GM18502 (cell line): ENCODE measurements at regions not wholly inside any gene's neighbourhood (a gene's known extent, or its start where the extent isn't known, plus 50 kb on each side); places are given as distances from the start of the nearest gene placed in this dataset.
A peak's percentile ranks its signal among the peaks of the same experiment; 100 is the strongest.

Experiments
- ATAC-seq: cut with Tn5 transposase; IDR thresholded peaks from one replicate; pipeline ENCODE4 v1.9.1; 2021; ENCODE audit warnings: mild to moderate bottlenecking; ENCODE audit not compliant: unreplicated experiment, poor library complexity

DNA sequence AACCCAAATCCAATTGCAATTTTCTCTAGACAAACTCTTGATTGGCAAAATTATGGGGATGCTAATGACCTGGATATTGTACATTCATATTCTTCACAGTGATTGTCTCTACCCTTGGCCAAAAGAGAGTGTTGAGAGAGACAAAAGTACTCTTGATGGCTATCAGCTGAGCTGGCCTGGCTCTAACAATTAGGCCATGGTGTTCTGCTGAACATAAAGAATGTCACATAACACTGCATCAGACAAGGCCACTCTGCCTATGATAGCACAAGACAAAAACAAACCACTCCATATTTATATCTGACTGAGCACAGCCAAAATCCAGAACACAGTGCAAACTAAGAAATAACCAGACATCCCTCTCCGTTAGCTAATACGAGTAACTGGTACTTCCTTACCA, 101.7 kb downstream of the ADAMTS1 start:
- no peak for ATAC-seq

DNA sequence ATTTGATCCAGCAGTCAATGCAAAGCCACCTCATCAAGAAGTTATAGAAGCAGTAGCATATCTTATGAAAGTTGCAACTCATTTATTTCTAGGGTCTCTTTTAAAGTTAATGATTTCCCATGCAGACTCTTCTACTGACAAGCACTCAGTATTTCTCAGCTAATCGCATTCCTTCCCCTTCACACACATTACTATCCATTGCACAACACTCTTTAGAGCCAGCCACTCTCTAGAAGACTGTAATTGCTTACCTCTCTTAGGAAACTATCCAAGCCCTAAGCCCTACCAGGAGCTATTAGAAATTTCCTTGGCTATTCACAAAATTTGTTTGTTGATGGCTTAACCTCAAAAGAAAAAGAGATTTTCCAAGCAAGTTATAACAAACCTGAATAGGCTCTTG, 106.0 kb downstream of the ADAMTS1 start:
- no peak for ATAC-seq

DNA sequence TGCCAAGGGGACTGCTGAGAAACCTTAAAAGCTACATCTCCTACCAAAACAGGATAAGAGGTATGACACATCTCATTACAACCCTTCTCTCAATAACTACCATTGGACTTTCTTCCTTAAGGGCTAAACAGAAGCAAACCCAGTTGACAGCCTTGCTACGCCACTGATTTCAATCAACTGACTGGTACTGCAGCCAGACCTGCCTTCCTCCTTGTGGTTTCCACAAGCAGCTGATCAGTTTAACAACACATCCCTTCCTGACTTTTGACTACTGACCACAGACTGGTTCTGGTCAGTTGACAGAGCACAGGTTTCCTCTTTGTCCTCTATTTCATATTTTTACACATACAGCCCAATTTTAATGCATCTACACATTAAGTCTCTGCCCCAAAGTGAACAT, 108.8 kb downstream of the ADAMTS1 start:
- ATAC-seq: no peak

DNA sequence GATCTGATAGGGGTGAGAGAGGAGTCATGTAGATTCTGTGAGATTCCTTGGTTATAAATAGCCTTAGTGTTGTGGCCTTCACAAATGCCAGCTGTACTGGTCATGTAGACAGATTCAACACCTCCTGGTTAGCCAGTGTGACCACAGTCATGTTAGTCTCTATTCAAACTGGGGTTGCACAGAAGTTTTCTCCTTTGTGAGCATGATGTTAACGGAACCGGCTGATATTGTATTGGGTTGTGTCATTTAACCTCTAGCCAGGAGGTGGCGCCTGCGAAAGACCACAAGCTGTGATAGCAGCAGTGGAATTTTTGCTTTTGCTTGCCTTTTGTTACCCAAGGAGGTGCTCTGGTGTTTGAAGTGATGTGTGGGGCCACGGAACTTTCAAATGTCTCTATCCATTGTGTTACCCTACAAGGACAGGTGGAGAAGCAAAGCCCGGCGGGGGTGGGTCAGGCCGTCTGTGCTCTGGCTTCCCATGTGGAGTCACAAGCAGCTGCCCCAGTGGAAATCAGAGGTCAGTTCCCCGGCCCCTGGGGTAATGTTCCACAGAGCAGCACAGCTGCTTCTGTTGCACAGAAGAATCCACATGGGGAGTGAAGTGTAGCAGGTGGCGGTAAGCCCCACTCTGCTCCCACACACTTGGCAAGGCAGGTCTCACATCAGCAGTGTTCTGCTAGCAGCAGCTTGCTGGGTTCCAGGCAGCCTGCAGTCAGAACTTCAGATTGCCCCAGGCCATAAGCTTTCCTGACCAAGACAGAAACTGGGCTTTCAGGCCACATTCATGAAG, 112.6 kb downstream of the ADAMTS1 start:
- no peak for ATAC-seq

DNA sequence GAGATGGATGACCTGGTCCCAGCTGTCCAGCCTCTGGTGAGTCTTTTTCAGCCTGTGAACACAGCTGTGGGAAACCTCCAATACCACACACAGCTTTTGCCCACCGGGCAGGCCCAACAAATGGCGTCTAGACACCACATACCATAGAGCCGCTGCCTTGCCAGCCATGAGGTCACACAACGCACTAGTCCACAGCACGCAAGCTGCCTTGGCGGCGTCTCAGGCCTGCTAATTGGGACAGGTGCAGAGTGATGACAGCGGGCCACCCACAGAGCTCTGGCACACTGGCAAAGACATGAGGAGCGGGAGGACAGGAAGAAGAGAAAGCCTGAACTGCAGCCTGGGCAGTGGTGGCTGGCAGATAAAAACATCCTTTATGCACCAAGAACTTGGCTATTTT, 125.5 kb downstream of the ADAMTS1 start:
- ATAC-seq: no peak

DNA sequence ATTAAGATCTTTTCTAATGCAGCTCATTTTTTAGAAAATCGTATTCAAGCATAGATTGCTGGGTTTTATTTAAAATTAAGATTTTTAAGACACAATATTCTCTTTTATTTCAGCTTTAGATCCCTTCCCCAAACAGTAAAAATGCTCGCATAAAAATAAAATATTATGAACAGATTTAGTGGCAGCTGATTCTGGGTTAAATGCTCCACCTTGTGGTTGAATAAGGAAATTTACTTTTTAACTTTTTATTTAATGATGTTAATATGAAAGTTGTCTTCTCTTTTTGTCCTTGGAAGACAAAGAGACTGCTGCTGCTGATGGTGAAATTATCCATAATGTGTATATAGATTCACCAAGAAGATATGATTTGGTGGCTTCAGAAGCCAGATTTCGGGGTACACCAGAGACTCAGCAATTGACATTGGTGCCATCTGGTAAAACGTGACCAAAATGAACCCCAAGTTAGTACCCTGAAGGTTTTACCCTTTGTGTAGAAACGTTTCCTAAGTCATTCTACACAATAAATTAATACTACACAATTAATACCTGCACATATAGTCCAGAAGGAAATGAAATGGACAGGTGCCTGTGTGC, 128.0 kb downstream of the ADAMTS1 start:
- no peak for ATAC-seq

DNA sequence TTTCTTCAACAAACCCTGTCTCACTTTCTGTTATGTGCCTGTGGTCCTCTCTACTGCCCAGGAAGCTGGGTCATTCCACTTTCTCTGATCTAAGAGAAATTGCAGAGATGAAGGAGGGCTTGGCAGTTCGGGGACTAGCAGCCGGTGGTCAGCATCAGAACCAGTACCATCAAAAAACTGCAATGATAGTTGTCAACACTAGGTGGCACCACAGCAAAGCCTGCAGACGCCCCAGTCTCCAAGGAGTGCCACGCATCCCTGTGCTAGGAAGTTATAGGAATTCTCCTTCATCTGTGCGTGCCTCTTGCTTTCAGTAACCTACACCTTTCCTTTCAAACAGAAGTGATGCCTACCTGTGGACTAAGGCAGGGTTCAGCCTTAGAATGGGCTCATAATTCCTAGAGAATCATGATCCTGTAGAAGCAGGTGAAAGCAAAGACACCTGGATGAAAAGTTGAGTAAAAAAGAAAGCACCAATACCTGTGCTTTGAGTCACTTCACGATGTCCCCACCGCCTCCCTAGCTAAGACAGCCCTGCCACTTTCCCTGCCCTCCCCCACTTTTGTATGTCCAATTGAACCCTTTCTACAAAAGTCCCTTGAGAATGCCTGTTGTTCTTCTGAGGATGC, 129.2 kb downstream of the ADAMTS1 start:
- no peak for ATAC-seq

DNA sequence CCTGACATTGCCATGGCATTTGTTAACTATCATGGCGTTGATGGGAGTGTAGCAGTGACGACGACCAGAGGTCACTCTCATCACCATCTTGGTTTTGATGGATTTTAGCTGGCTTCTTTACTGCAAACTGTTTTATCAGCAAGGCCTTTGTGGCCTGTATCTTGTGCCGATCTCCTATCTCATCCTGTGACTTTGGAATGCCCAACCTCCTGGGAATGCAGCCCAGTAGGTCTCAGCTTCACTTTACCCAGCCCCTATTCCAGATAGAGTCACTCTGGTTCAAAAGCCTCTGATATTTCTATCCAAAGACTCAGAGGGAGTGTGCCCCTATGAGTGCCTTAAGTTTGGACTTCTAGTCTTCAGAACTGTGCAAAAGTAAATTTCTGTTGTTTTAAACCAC, 130.1 kb downstream of the ADAMTS1 start:
- ATAC-seq: no peak

DNA sequence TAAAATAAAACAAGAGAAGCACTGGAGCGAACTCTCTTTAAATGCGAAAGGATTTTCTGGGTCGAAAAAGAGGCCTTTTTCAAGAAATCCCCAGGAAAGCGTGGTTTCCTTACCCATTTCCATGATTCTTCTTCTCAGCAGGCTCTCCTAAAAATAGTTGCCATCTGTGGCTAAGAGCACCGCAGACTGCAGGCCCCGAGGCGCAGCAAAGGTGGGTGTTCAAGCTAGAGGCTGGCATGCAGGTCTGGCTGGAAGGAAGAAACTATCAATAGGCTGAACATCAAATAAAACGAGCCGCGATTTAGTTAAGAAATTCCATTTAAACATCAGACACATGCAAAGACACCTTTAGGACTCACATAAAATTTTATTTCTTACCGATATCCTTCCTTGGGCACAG, 135.1 kb downstream of the ADAMTS1 start:
- no peak for ATAC-seq

DNA sequence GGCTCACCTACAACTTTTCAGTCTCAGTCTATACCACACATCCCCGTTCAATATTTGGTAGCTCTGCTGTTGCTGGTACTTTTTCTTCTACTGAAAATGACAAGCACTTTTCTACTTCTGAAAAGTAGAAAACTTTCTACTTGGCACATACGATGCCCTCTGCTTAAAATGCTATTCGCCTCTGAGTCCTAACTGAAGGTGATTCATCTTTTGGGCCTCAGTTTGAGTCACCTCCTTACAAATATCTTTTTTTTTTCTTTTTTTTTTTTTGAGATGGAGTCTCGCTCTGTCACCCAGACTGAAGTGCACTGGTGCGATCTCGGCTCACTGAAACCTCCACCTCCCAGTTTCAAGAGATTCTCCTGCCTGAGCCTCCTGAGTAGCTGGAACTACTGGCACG, 136.0 kb upstream of the CYYR1 start:
- ATAC-seq: no peak

DNA sequence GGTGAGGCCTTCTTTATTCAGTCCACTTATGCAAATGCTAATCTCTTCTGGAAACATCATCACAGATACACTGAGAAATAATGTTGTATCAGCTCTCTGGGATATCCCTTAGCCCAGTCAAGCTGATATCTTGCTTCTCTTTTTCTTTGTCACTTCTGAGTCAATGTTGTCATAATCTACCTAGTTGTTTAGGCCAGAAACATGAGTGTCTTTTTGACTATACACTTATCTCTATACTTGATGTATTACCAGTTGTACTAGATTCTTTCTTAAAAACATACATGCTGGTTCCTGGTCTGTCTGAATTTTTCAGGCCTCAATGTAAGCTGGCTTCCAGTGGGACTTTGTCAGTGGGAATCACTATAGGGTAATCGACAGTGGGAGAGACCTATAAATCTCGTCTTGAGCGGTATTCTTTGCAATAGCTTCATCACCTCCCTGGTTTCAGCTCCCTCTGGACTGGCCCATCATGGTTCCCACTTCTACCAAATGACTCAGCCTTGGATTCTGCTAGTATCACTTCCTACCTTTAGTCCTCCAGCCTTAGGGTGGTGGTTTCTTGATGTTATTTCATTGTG, 135.2 kb upstream of the CYYR1 start:
- ATAC-seq: no peak

DNA sequence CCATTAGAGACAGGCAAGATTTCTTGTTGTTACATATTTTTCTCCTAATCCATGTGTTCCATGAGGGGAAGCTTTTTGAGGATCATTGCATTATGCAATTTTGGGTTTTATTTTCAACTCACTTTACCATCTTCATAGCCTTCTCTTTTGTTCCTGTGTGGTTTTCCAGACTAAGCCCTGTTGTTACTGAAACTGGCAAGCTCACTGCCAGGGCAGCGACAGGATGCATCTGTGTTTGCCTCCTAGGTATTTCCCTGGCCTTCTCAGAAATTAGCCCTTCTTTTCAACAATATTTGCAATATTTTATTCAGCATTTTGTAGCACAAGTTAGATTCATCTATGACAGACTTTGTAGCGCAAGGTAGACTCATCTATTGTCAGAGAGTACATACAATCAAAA, 134.2 kb upstream of the CYYR1 start:
- ATAC-seq: no peak

DNA sequence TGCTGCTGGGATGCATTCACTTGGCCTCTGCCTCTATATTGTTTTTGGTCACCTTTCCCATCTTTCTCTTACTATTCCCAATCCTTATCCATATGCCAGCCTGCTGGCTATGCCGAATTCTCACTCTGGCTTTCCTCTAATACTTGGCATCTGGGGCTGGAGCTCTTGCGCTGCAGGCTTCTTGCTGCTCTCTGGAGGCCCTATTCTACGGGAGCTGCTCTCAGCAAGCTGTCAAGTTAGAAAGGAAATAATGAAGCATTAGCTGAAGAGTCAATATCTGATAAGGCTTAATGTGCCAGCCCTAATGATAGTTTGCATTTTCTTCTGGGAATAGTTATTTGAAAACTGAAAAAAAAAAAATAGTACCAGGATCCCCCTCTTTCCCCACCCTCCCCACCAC, 125.3 kb upstream of the CYYR1 start:
- no peak for ATAC-seq

DNA sequence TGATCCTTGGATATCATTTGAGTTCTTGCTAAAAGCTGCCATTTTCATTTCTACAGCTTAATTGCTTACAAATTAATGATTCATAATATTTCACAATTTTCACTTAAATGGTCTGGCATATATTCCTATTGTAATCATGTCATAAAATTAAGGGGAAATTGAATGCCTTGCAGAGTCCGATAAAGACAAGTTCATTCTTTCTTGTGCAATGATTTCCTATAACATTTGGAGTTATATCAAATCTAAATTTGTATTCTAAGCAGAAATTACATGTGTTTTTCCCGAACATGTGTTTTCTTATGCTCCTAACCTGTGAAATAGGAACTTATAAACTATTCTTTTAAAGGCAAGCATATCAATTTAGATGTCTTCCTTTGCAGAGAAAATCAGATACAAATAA, 118.3 kb upstream of the CYYR1 start:
- no peak for ATAC-seq

DNA sequence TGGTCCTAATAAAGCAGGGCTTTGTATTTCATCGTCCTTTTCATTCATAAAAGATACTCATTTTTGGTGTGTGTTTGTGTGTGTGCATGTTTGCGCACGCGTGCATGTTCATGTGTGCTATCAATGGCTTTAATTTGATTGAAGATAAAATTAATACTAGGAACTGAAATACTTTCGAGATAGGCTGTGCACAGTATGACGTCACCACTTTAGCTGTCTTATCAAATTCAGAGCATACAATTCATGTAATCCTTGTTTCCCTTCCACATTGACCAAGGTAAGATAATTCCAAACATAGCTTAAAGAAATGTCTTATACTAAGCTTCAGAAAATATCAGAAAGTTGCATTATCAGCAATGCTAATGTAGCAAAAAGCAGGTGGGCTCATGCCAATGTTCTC, 113.6 kb upstream of the CYYR1 start:
- no peak for ATAC-seq

DNA sequence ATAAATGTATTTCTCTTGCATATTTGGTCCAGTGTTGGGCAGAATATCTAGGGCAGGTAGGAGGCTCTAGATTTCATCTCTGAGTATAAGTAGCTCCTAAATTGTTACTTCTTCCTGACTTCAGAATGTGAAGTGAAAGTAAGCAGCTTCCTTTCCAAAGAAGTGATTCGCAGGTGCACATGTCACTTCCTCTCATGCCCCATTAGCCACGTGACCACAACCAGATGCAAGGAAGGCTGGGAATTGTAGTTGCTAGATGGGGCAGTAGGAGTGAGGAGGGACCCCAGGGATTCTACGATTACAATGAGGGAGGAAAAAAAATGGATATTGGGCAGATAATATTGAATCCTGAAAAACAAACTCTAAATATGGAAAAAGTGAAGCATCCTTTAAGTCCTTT, 113.2 kb upstream of the CYYR1 start:
- peak; percentile 92 for ATAC-seq

DNA sequence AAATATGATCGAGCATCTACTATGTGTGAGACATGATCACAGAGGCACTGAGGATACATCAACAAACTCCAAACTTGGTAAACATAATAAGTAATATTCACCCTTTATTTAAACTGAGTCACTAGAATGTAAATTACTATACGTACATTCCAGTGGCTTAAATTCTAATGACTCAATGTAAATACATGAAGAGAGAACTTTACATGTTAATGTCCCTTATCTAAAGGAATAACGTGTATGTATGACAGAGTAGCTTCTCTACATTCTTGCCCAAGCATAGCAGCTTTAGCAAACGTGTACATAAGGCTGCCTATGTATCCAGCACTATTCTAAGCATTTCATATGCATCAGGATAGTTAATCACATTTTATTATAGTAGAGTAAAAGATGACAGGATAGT, 111.8 kb upstream of the CYYR1 start:
- ATAC-seq: no peak

DNA sequence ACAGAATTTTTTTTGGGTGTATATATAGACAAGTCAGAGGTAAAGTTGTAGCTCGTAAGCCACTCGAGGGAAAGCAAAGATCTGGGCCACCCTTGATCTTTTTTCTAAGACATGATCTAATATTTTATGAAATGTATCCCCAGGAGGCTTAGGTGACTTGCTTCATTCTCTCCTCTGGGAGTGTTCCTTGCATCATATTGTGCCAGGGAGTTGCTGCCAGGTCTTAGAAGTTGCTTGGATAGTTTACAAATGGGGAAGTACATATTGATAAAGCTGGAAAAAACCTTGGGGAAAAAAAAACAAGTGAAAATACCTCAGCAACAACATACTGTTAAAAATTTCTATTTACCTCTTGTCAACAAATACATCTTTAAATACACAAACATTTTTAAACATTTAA, 110.9 kb upstream of the CYYR1 start:
- no peak for ATAC-seq

DNA sequence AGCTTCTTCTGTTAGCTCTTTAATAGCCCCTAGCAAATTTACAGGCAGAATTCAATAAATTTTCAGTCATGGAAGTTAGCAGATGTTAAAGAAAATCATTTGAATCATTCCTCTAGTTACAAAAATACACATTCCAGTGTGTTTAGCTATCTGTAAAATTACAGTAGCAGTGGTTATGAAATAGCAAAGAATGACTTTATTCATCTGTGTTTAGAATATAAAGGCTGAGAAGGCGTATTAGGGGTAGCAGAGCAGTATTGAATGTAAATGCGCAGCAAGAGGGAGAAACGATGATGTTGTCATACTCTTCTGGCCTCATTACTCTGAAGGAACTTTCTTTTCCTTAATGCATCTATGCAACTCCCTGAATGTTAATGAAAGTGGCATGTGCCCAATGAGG, 106.2 kb upstream of the CYYR1 start:
- no peak for ATAC-seq

DNA sequence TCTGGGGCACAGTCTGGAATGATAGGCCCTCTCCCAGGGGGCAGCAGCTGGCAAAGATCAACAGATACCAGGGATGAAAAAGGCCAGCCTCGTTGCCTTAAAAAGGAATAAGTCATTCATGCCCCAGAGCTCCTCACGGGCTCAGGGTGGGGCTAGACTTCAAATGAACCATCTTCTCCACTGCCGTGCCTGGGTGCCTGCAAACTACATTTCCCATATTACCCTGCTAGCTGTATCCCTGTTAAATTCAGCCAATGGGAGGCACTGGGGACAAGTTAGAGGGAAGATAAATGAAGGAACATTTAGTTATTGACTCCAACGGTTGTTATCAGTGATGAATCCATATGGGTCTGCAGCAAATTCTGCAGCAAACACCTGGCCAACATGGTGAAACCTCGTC, 101.2 kb upstream of the CYYR1 start:
- no peak for ATAC-seq

DNA sequence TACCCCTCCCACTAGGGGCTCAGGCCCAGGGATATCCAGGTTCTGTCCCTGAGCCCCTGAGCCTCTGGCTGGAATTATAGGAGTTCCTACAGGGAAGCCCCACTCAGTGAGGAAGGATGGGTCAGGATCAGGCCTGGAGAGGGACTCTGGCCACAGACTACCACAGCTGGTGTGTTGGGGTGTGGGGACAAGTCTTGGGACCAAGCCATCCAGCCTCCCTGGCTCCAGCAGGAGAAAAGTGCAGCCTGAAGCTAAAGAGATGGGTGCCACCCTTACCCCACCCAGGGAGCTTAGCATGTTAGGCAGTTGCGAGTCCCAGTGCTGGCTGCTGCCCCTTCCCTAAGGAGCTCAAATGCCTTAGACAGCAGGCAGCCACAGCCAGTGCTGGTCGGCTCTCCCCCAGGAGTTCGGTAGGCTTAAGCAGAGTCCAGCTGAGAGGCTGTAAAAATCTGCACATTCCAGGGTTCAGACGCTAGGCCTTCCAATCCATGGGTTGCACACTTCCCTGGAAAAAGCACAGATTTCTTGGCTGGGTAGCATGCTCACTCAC, 96.2 kb upstream of the CYYR1 start:
- no peak for ATAC-seq
